MM.1S (cell line): ENCODE measurements at regions not wholly inside any gene's neighbourhood (a gene's known extent, or its start where the extent isn't known, plus 50 kb on each side); places are given as distances from the start of the nearest gene placed in this dataset.

Experiments
- DNase-seq: peaks from one replicate; pipeline ENCODE4 v3.0.0-alpha.2; 2015
- H2AFZ ChIP-seq: fragments of 300-600 bp; sonication (generic); 2 replicates; pipeline ENCODE4 v1.6.0; 2016; ENCODE audit warnings: antibody characterized with exemption, low read length
- H3F3A ChIP-seq: fragments of 300-600 bp; sonication (generic); 2 replicates; pipeline ENCODE4 v1.6.1; 2016; ENCODE audit warnings: mild to moderate bottlenecking, antibody characterized with exemption, low read length, moderate library complexity, mixed read lengths; ENCODE audit not compliant: insufficient read depth
- H3K27ac ChIP-seq: fragments of 300-600 bp; sonication (generic); 2 replicates; pipeline ENCODE4 v1.5.1; 2016; ENCODE audit warnings: mild to moderate bottlenecking, low read length
- H3K27me3 ChIP-seq: fragments of 300-600 bp; sonication (generic); replicated peaks from 2 replicates; pipeline ENCODE4 v1.6.0; 2016; ENCODE audit warnings: low read length; ENCODE audit not compliant: insufficient read depth
- H3K36me3 ChIP-seq: fragments of 300-600 bp; sonication (generic); replicated peaks from 2 replicates; pipeline ENCODE4 v1.6.1; 2016; ENCODE audit warnings: mild to moderate bottlenecking, low read length, mixed read lengths; ENCODE audit not compliant: insufficient read depth
- H3K4me1 ChIP-seq: fragments of 300-600 bp; sonication (generic); 2 replicates; pipeline ENCODE4 v1.6.1; 2016; ENCODE audit warnings: low read length, mixed read lengths
- H3K4me2 ChIP-seq: fragments of 300-600 bp; sonication (generic); 2 replicates; pipeline ENCODE4 v1.6.0; 2016; ENCODE audit warnings: low read depth, low read length
- H3K4me3 ChIP-seq: fragments of 300-600 bp; sonication (generic); 2 replicates; pipeline ENCODE4 v1.5.1; 2016; ENCODE audit warnings: low read length, mixed read lengths
- H3K79me2 ChIP-seq: fragments of 300-600 bp; sonication (generic); 2 replicates; pipeline ENCODE4 v1.6.1; 2016; ENCODE audit warnings: mixed run types, low read length, mixed read lengths
- H3K9ac ChIP-seq: fragments of 300-600 bp; sonication (generic); 2 replicates; pipeline ENCODE4 v1.6.1; 2016; ENCODE audit warnings: low read length, mixed read lengths
- H3K9me2 ChIP-seq: fragments of 300-600 bp; sonication (generic); replicated peaks from 2 replicates; pipeline ENCODE4 v1.6.1; 2016; ENCODE audit warnings: mild to moderate bottlenecking, low read length, mixed read lengths; ENCODE audit not compliant: insufficient read depth
- H3K9me3 ChIP-seq: fragments of 300-600 bp; sonication (generic); replicated peaks from 2 replicates; pipeline ENCODE4 v1.6.1; 2016; ENCODE audit warnings: mild to moderate bottlenecking, low read length, mixed read lengths; ENCODE audit not compliant: insufficient read depth
- H4K20me1 ChIP-seq: fragments of 300-600 bp; sonication (generic); 2 replicates; pipeline ENCODE4 v1.6.1; 2016; ENCODE audit warnings: mild to moderate bottlenecking, low read length, moderate library complexity, mixed read lengths; ENCODE audit not compliant: insufficient read depth
- EZH2 ChIP-seq: fragments of 300-600 bp; sonication (generic); optimal IDR thresholded peaks from 2 replicates; pipeline ENCODE3; 2017; ENCODE audit warnings: low read depth, mild to moderate bottlenecking, antibody characterized with exemption, low read length, mixed read lengths
- EZH2phosphoT487 ChIP-seq: fragments of 300-600 bp; sonication (generic); IDR thresholded peaks from 2 replicates; pipeline ENCODE4 v1.6.1; 2018; ENCODE audit warnings: antibody characterized with exemption, low read length
- TF ChIP-seq, protein P1 (sequence below): fragments of 300-600 bp; sonication (generic); IDR thresholded peaks from 2 replicates; pipeline ENCODE4 v1.5.1; 2016; ENCODE audit warnings: antibody characterized with exemption, low read length, mixed read lengths

DNA sequence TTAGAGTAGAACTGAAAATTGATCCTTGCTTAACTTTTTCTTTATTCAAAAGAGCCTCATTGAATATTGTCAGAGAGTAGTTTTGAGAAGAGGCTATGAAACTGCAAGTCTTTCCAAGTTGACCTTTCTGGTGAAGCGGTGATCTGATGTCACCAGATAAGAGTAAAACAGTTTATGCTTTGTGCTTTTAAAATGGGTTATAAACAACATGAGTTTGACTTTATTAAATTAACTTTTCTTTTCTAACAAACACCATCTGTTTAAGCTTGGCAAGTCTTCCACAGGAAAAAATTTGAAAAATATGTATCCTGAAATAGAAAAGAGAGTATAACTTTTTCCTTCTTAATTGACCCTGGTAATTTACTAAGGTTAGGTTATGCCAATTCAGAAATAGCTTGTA, 408.7 kb upstream of the NOVA1 start:
- no peaks in the 10 kb centered on the region for H3K9me3 ChIP-seq
- H3K4me2 ChIP-seq: no peak overlapping the region
- no peaks in the 10 kb centered on the region for H3K79me2 ChIP-seq
- H3K9me2 ChIP-seq: no peaks in the 10 kb centered on the region
- TF ChIP-seq EZH2 (no peak), EZH2phosphoT487 (no peak)
- TF ChIP-seq, protein P1, sequence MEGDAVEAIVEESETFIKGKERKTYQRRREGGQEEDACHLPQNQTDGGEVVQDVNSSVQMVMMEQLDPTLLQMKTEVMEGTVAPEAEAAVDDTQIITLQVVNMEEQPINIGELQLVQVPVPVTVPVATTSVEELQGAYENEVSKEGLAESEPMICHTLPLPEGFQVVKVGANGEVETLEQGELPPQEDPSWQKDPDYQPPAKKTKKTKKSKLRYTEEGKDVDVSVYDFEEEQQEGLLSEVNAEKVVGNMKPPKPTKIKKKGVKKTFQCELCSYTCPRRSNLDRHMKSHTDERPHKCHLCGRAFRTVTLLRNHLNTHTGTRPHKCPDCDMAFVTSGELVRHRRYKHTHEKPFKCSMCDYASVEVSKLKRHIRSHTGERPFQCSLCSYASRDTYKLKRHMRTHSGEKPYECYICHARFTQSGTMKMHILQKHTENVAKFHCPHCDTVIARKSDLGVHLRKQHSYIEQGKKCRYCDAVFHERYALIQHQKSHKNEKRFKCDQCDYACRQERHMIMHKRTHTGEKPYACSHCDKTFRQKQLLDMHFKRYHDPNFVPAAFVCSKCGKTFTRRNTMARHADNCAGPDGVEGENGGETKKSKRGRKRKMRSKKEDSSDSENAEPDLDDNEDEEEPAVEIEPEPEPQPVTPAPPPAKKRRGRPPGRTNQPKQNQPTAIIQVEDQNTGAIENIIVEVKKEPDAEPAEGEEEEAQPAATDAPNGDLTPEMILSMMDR: no peak
- no peaks in the 10 kb centered on the region for H3K36me3 ChIP-seq
- no peaks in the 10 kb centered on the region for H3K4me1 ChIP-seq
- DNase-seq: no peak
- no peaks in the 10 kb centered on the region for H3K27me3 ChIP-seq
- H3K27ac ChIP-seq: no peak overlapping the region
- H3K4me3 ChIP-seq: no peak overlapping the region
- H2AFZ ChIP-seq: no peak overlapping the region
- H3F3A ChIP-seq: no peaks in the 10 kb centered on the region
- no peaks in the 10 kb centered on the region for H4K20me1 ChIP-seq
- no peak overlapping the region for H3K9ac ChIP-seq

DNA sequence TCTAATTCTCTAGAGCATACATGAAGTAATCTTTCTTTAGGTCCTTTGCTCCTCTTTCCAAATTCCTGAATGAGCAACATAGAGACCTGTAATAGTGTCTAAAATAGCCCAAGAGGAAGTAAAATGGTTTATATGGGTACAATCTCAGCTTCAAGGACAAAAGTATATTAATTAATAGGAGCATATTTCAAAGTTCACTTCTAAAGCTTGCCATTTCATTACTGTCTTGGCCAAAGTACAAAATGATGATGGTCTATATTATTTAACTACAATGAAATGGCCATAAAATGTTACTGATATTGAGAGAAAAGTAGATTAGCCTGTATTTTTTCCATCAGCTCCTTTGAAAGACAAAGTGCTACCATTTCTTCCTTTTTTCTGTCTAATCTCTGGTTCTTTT, 410.4 kb upstream of the NOVA1 start:
- H3K79me2 ChIP-seq: no peaks in the 10 kb centered on the region
- H3K27ac ChIP-seq: no peak overlapping the region
- H3K4me2 ChIP-seq: no peak overlapping the region
- H3K4me1 ChIP-seq: no peaks in the 10 kb centered on the region
- no peaks in the 10 kb centered on the region for H3K36me3 ChIP-seq
- H3K27me3 ChIP-seq: no peaks in the 10 kb centered on the region
- no peaks in the 10 kb centered on the region for H3K9me3 ChIP-seq
- no peak for TF ChIP-seq EZH2phosphoT487
- TF ChIP-seq, protein P1: no peak
- TF ChIP-seq EZH2: no peak
- H4K20me1 ChIP-seq: no peaks in the 10 kb centered on the region
- no peak overlapping the region for H3K4me3 ChIP-seq
- no peak overlapping the region for H2AFZ ChIP-seq
- H3F3A ChIP-seq: no peaks in the 10 kb centered on the region
- DNase-seq: no peak
- no peak overlapping the region for H3K9ac ChIP-seq
- no peaks in the 10 kb centered on the region for H3K9me2 ChIP-seq

- H2AFZ ChIP-seq: no peak overlapping the region
- no peaks in the 10 kb centered on the region for H3K4me1 ChIP-seq
- TF ChIP-seq, protein P1: no peak
- TF ChIP-seq EZH2phosphoT487 (no peak), EZH2 (no peak)
- no peak for DNase-seq
- H3K36me3 ChIP-seq: no peaks in the 10 kb centered on the region
- no peaks in the 10 kb centered on the region for H3K9me2 ChIP-seq
- H3F3A ChIP-seq: no peaks in the 10 kb centered on the region
- no peak overlapping the region for H3K4me3 ChIP-seq
- H3K9ac ChIP-seq: no peak overlapping the region
- H4K20me1 ChIP-seq: no peaks in the 10 kb centered on the region
- H3K27me3 ChIP-seq: no peaks in the 10 kb centered on the region
- H3K4me2 ChIP-seq: no peak overlapping the region
- H3K79me2 ChIP-seq: no peaks in the 10 kb centered on the region
- H3K27ac ChIP-seq: no peak overlapping the region
- H3K9me3 ChIP-seq: no peaks in the 10 kb centered on the region
These were observed 414.8 kb upstream of the NOVA1 start for GRCh38 chr14:27012641-27013040.
